ENCODE measurements at regions not wholly inside any gene's neighbourhood (a gene's known extent, or its start where the extent isn't known, plus 50 kb on each side); places are given as distances from the start of the nearest gene placed in this dataset.

DNA sequence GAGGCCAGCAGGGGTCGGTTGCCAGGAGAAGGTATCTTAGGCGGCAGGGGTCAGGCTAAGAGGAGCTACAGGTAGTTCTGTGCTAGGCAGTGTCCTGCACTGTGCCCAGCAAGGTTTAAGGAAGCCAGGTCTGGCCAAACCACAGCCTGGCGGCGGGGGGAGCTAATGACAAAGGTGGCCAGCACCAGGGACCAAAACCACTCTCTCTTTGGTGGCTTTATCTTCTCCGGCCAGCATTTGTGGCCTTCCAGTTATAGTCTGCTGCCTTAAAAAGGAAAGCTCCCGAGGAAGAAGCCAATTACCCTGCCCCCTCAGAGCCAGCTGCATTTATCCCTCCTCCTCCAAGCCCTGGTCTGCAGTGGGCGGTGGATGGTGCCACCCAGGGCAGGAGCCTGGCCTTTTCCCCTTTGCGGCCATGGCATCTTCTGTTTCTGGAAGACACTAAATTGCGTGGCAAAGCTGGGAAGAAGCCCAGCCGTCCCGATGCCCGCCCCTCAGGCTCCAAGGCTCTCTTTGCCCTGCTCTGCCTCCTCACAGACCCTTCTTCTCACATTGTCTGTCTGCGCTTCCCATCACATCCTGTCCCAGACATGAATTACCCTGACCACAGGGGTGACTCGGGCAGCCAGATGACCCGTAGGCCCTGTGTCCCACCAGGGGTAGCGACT lies 94.6 kb downstream of the EN1 start:
- H3K4me2 ChIP-seq, result no peak overlapping the region
- Mint-ChIP-seq H3K36me3 (no peaks in the 10 kb centered on the region), H3K9me3 (peaks cover 4% of the 10 kb centered on the region), H3K27me3 (ENCODE audit: insufficient read depth, low read depth) (peaks cover 6% of the 10 kb centered on the region), H3K4me1 (no peaks in the 10 kb centered on the region), H3K27ac (no peak overlapping the region), H3K4me3 (no peak overlapping the region)
- no peaks in the 10 kb centered on the region for H3F3A ChIP-seq (ENCODE audit: low read depth)
- H3K27ac ChIP-seq, result no peak overlapping the region
- H3K9me3 ChIP-seq (ENCODE audit: low read depth), result no peaks in the 10 kb centered on the region
- H3K27me3 ChIP-seq, result peaks cover 19% of the 10 kb centered on the region
- H3K9ac ChIP-seq, result no peak overlapping the region
- no peak for DNase-seq (ENCODE audit: low spot score)
- H3K36me3 ChIP-seq, result no peaks in the 10 kb centered on the region
- no peak overlapping the region for H3K4me3 ChIP-seq
- H4K20me1 ChIP-seq (ENCODE audit: low read depth), result no peaks in the 10 kb centered on the region
- no peak overlapping the region for H2AFZ ChIP-seq (replicated peaks)
- H3K79me2 ChIP-seq (ENCODE audit: low read depth), result no peaks in the 10 kb centered on the region
- no peaks in the 10 kb centered on the region for H3K4me1 ChIP-seq
- TF ChIP-seq EZH2phosphoT487 (IDR thresholded peaks at IDR 0.05), result no peak
- TF ChIP-seq, protein P1, sequence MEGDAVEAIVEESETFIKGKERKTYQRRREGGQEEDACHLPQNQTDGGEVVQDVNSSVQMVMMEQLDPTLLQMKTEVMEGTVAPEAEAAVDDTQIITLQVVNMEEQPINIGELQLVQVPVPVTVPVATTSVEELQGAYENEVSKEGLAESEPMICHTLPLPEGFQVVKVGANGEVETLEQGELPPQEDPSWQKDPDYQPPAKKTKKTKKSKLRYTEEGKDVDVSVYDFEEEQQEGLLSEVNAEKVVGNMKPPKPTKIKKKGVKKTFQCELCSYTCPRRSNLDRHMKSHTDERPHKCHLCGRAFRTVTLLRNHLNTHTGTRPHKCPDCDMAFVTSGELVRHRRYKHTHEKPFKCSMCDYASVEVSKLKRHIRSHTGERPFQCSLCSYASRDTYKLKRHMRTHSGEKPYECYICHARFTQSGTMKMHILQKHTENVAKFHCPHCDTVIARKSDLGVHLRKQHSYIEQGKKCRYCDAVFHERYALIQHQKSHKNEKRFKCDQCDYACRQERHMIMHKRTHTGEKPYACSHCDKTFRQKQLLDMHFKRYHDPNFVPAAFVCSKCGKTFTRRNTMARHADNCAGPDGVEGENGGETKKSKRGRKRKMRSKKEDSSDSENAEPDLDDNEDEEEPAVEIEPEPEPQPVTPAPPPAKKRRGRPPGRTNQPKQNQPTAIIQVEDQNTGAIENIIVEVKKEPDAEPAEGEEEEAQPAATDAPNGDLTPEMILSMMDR (IDR thresholded peaks at IDR 0.05), result no peak
- TF ChIP-seq EZH2 (IDR thresholded peaks at IDR 0.05), result no peak

DNA sequence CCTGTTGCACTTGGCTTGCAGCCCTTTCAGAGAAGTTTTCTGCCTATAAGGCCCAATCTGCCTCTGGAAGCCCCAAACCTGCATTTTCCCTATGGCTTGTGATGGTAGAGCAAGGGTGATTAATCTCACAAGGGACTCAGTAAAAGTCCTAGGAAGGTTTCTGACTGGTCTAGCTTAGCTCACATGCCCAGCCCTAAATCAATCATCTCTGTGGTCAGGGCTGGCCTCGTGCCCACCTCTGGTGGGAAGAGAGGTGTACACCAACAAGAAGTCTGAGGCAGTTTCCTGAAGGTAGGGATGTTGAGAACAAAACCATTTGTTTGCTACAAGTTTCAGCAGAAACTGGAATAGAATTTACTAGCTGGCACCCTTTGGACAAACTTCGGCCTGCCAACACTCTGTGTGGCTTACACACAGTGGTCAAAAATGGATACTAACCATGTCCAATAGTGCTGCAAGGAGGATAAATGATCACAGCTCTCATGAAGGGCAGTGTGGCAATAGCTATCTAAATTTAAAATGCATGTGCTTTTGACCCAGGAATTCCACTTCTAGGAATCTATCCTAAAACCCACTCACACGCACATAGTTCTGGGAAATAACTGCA lies 96.4 kb downstream of the EN1 start:
- no peak overlapping the region for H3K27ac Mint-ChIP-seq
- no peaks in the 10 kb centered on the region for H3K79me2 ChIP-seq (ENCODE audit: low read depth)
- no peak overlapping the region for H3K4me3 ChIP-seq
- H3K27me3 Mint-ChIP-seq (ENCODE audit: insufficient read depth, low read depth), result peaks cover 4% of the 10 kb centered on the region
- H3K9ac ChIP-seq, result no peak overlapping the region
- H3K36me3 ChIP-seq, result no peaks in the 10 kb centered on the region
- no peaks in the 10 kb centered on the region for H3K4me1 Mint-ChIP-seq
- DNase-seq (ENCODE audit: low spot score), result no peak
- H3K27me3 ChIP-seq, result peaks cover 10% of the 10 kb centered on the region
- no peak overlapping the region for H2AFZ ChIP-seq (replicated peaks)
- H3K4me1 ChIP-seq, result no peaks in the 10 kb centered on the region
- no peaks in the 10 kb centered on the region for H3F3A ChIP-seq (ENCODE audit: low read depth)
- H4K20me1 ChIP-seq (ENCODE audit: low read depth), result no peaks in the 10 kb centered on the region
- H3K27ac ChIP-seq, result no peak overlapping the region
- TF ChIP-seq EZH2 (IDR thresholded peaks at IDR 0.05) (no peak), EZH2phosphoT487 (IDR thresholded peaks at IDR 0.05) (no peak)
- TF ChIP-seq, protein P1 (IDR thresholded peaks at IDR 0.05), result no peak
- H3K4me3 Mint-ChIP-seq, result no peak overlapping the region
- H3K9me3 Mint-ChIP-seq, result peaks cover 4% of the 10 kb centered on the region
- no peaks in the 10 kb centered on the region for H3K36me3 Mint-ChIP-seq
- no peaks in the 10 kb centered on the region for H3K9me3 ChIP-seq (ENCODE audit: low read depth)
- no peak overlapping the region for H3K4me2 ChIP-seq

DNA sequence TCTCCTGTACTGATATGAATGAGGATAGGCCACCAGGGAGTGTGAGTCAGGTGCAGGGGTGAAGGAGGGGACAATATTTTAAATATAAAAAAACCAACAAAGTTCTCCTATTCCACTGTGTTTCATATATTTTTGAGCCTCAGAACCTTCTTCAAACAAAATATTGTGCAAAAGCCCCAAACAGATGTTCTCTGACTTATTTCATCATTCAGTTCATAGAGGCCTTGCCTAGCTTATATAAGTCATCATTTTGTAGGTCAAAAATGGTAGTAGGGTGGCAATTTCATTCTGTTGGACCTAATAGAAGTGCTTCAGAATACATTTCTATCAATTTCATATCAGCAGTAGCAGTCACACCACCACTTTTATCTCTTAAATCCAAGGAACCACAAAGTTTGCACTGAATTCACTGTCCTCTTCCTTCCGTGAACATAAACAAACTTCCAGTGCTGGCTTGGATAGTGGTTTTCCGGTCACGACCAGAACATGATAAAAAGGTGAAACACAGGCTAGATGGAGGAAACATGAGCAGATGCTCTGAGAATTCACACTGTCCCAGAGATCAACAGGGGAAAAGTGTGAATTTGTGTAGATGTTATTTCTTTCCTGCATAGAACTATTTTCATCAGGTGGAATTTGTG lies 99.1 kb downstream of the EN1 start:
- Mint-ChIP-seq H3K27me3 (ENCODE audit: insufficient read depth, low read depth) (peaks cover 10% of the 10 kb centered on the region), H3K36me3 (peaks cover 3% of the 10 kb centered on the region)

More for the DNA sequence above, 99.1 kb downstream of the EN1 start:
- Mint-ChIP-seq H3K4me1 (no peaks in the 10 kb centered on the region), H3K4me3 (no peak overlapping the region), H3K27ac (no peak overlapping the region), H3K9me3 (peaks cover 30% of the 10 kb centered on the region)
- H3K79me2 ChIP-seq (ENCODE audit: low read depth), result no peaks in the 10 kb centered on the region
- H3K9ac ChIP-seq, result no peak overlapping the region
- H3K9me3 ChIP-seq (ENCODE audit: low read depth), result peaks cover 7% of the 10 kb centered on the region
- no peaks in the 10 kb centered on the region for H3K4me1 ChIP-seq
- TF ChIP-seq, protein P1 (IDR thresholded peaks at IDR 0.05), result no peak
- TF ChIP-seq EZH2 (IDR thresholded peaks at IDR 0.05) (no peak), EZH2phosphoT487 (IDR thresholded peaks at IDR 0.05) (no peak)
- no peaks in the 10 kb centered on the region for H4K20me1 ChIP-seq (ENCODE audit: low read depth)
- no peak for DNase-seq (ENCODE audit: low spot score)
- H2AFZ ChIP-seq (replicated peaks), result no peak overlapping the region
- H3K27me3 ChIP-seq, result no peaks in the 10 kb centered on the region
- H3F3A ChIP-seq (ENCODE audit: low read depth), result no peaks in the 10 kb centered on the region
- H3K4me3 ChIP-seq, result no peak overlapping the region
- no peak overlapping the region for H3K27ac ChIP-seq
- H3K36me3 ChIP-seq, result no peaks in the 10 kb centered on the region
- H3K4me2 ChIP-seq, result no peak overlapping the region

All from neural progenitor cell (in vitro differentiated cells).